Endothelial cell of umbilical vein (primary cell): ENCODE measurements at regions not wholly inside any gene's neighbourhood (a gene's known extent, or its start where the extent isn't known, plus 50 kb on each side); places are given as distances from the start of the nearest gene placed in this dataset.

Source experiments
- BruUV-seq: library from RNA; stranded (reverse); fragments of 400-500 nt; replicated peaks from 2 replicates; lab custom pipeline; 2021; lab: Mats Ljungman, UMichigan
- CTCF ChIA-PET: fragments of 300-600, 350-600 bp; sonication (Branson Sonifier 250); formaldehyde crosslinking; loops from one replicate; lab custom pipeline; 2021; ENCODE audit warnings: antibody characterized with exemption, inconsistent platforms; lab: Charles Lee
- POLR2A ChIA-PET: fragments of 300-600, 350-600 bp; sonication (Branson Sonifier 250); formaldehyde crosslinking; loops from one replicate; lab custom pipeline; 2021; ENCODE audit warnings: antibody characterized with exemption, inconsistent platforms; lab: Charles Lee
- DNase-seq: peaks from one replicate; pipeline ENCODE4 v3.0.0-alpha.2; 2011; ENCODE audit warnings: low read depth, low spot score
- FAIRE-seq: peaks from 2 replicates; lab custom pipeline; 2011; peaks lifted over from hg19 to GRCh38; lab: Jason Lieb, UNC
- H2AFZ ChIP-seq: 2 replicates; pipeline ENCODE4 v1.6.0; 2012; ENCODE audit warnings: low read depth, low read length, control low read depth, inconsistent platforms
- H3K27ac ChIP-seq: 2 replicates; pipeline ENCODE4 v1.5.1; 2011; ENCODE audit warnings: low read depth, mild to moderate bottlenecking, control low read depth, low read length, moderate library complexity; ENCODE audit not compliant: insufficient read depth
- H3K27me3 ChIP-seq, 2 experiments: 2 replicates each; pipeline versions ENCODE4 v1.6.0 to v1.6.1; 2011; ENCODE audit warnings: low read length in 2 of 2, mixed read lengths in 1 of 2; ENCODE audit not compliant: control insufficient read depth in 2 of 2, insufficient read depth in 2 of 2
- H3K36me3 ChIP-seq, 2 experiments: 2 replicates in 1 of 2; 3 replicates in 1 of 2; pipeline ENCODE4 v1.5.1; 2011; ENCODE audit warnings: low read length in 2 of 2, mild to moderate bottlenecking in 1 of 2, moderate library complexity in 1 of 2; ENCODE audit not compliant: control insufficient read depth in 2 of 2, insufficient read depth in 2 of 2; ENCODE audit errors: extremely low read depth in 1 of 2
- H3K4me1 ChIP-seq: 3 replicates; pipeline ENCODE4 v1.5.1; 2011; ENCODE audit warnings: mild to moderate bottlenecking, low read length; ENCODE audit not compliant: control insufficient read depth, insufficient read depth; ENCODE audit errors: extremely low read depth
- H3K4me2 ChIP-seq: 2 replicates; pipeline ENCODE4 v1.6.1; 2011; ENCODE audit warnings: low read length, control low read depth, mixed read lengths; ENCODE audit not compliant: insufficient read depth
- H3K4me3 ChIP-seq, 3 experiments: fragments of 200-600 bp in 1 of 3; sonication (generic), shearing (Covaris generic) in 1 of 3; replicated peaks in 1 of 3; 2 replicates each; pipeline ENCODE4 v1.5.1; 2011 to 2016; ENCODE audit warnings: control low read depth in 3 of 3, low read length in 3 of 3, mild to moderate bottlenecking in 2 of 3, inconsistent platforms in 1 of 3, low read depth in 1 of 3, moderate library complexity in 1 of 3; ENCODE audit not compliant: insufficient read depth in 1 of 3
- H3K79me2 ChIP-seq: 2 replicates; pipeline ENCODE4 v1.6.0; 2012; ENCODE audit warnings: low read length, inconsistent platforms; ENCODE audit not compliant: control insufficient read depth, insufficient read depth
- H3K9ac ChIP-seq: replicated peaks from 2 replicates; pipeline ENCODE3; 2011; ENCODE audit warnings: low read length, control low read depth; ENCODE audit not compliant: insufficient read depth; ENCODE audit errors: extremely low read depth
- H3K9me1 ChIP-seq: replicated peaks from 3 replicates; pipeline ENCODE4 v1.6.0; 2011; ENCODE audit warnings: mild to moderate bottlenecking, low read length; ENCODE audit not compliant: control insufficient read depth, insufficient read depth; ENCODE audit errors: extremely low read depth
- H3K9me3 ChIP-seq: replicated peaks from 2 replicates; pipeline ENCODE4 v1.5.1; 2012; ENCODE audit warnings: low read length, inconsistent platforms; ENCODE audit not compliant: control insufficient read depth, insufficient read depth
- H4K20me1 ChIP-seq: replicated peaks from 2 replicates; pipeline ENCODE3; 2011; ENCODE audit warnings: mild to moderate bottlenecking, low read length; ENCODE audit not compliant: control insufficient read depth, insufficient read depth; ENCODE audit errors: extremely low read depth
- CTCF ChIP-seq, 2 donors: IDR thresholded peaks; 1 replicate in 1 of 2; 2 replicates in 1 of 2; pipeline ENCODE4 v1.5.1; 2011; ENCODE audit warnings: low read length in 2 of 2, mild to moderate bottlenecking in 2 of 2, moderate library complexity in 2 of 2, control low read depth in 1 of 2, inconsistent platforms in 1 of 2, low read depth in 1 of 2; ENCODE audit not compliant: insufficient read depth in 1 of 2; ENCODE audit errors: extremely low read depth in 1 of 2
- EZH2 ChIP-seq: IDR thresholded peaks from 2 replicates; pipeline ENCODE4 v1.6.1; 2012; ENCODE audit warnings: borderline replicate concordance, low read depth, mild to moderate bottlenecking, moderate library complexity, low read length, inconsistent platforms; ENCODE audit not compliant: severe bottlenecking
- FOS ChIP-seq: IDR thresholded peaks from 2 replicates; pipeline ENCODE4 v1.6.1; 2011; ENCODE audit warnings: mild to moderate bottlenecking, low read length, moderate library complexity, borderline replicate concordance; ENCODE audit not compliant: insufficient read depth
- GATA2 ChIP-seq: IDR thresholded peaks from 2 replicates; pipeline ENCODE4 v1.7.0; 2011; ENCODE audit warnings: low read depth, mild to moderate bottlenecking, moderate library complexity, mixed read lengths, low read length; ENCODE audit not compliant: insufficient read length, insufficient read depth
- JUN ChIP-seq: IDR thresholded peaks from 2 replicates; pipeline ENCODE4 v1.6.1; 2011; ENCODE audit warnings: borderline replicate concordance, low read depth; ENCODE audit not compliant: insufficient read length, insufficient read depth
- MAX ChIP-seq: IDR thresholded peaks from 2 replicates; pipeline ENCODE4 v1.6.1; 2011; ENCODE audit not compliant: insufficient read depth, insufficient read length
- MYC ChIP-seq: IDR thresholded peaks from one replicate; pipeline ENCODE4 v1.6.1; 2011; ENCODE audit warnings: mild to moderate bottlenecking, low read depth, low read length
- POLR2A ChIP-seq: IDR thresholded peaks from 2 replicates; pipeline ENCODE4 v1.6.1; 2012; ENCODE audit warnings: low read depth, mild to moderate bottlenecking, control low read depth, low read length
- POLR2AphosphoS5 ChIP-seq: IDR thresholded peaks from 2 replicates; pipeline ENCODE4 v1.6.1; 2012; ENCODE audit warnings: low read depth, mild to moderate bottlenecking, control low read depth, low read length, moderate library complexity; ENCODE audit not compliant: insufficient read depth
- dilution Hi-C: fragments of 300-500 bp; cut with MboI; formaldehyde crosslinking; loops from one replicate; pipeline ENCODE4 v1.15.0; 2019; ENCODE audit warnings: low sequenced_read_pairs; ENCODE audit not compliant: extremely low pct_ligation_motif_present
- intact Hi-C: fragments of 100-400 bp; cut with micrococcal nuclease; formaldehyde crosslinking; loops from one replicate; pipeline ENCODE4 v1.10.0; 2022

- Histone ChIP-seq H3K4me3 (no peak overlapping the region), H3K27me3 (no peaks in the 10 kb centered on the region), H2AFZ (no peak overlapping the region), H3K4me2 (no peak overlapping the region), H3K27ac (no peak overlapping the region), H3K36me3 (no peaks in the 10 kb centered on the region), H3K9ac (no peak overlapping the region), H3K9me1 (no peaks in the 10 kb centered on the region), H3K9me3 (no peaks in the 10 kb centered on the region), H3K4me1 (no peaks in the 10 kb centered on the region), H4K20me1 (no peaks in the 10 kb centered on the region), H3K79me2 (no peaks in the 10 kb centered on the region)
- CTCF ChIA-PET: interaction anchor here (1.4 kb wide), 2 partner anchors 10 to 27 kb away, joined by 3 to 4 read pairs; no protein-coding TSS in a partner anchor
- POLR2A ChIA-PET: no interaction called here
- BruUV-seq: no TSS peak
- intact Hi-C loops: no loop called here
- dilution Hi-C loops: no loop called here
- TF ChIP-seq EZH2: no peak
- no peak for TF ChIP-seq MAX
- no peak for TF ChIP-seq JUN
- no peak for TF ChIP-seq POLR2AphosphoS5
- TF ChIP-seq GATA2: no peak
- no peak for TF ChIP-seq FOS
- TF ChIP-seq MYC: no peak
- no peak for TF ChIP-seq CTCF (IDR thresholded peaks at IDR 0.05; ENCODE audit: extremely low read depth in 1 of 2, insufficient read depth in 1 of 2, low read depth in 1 of 2, low read length in 2 of 2)
- no peak for TF ChIP-seq POLR2A
- DNase-seq: no peak
- FAIRE-seq: no peak
Measured at GRCh38 chr4:136301749-136302495, 1230.4 kb downstream of the PCDH18 start.
